ENCODE measurements at regions not wholly inside any gene's neighbourhood (a gene's known extent, or its start where the extent isn't known, plus 50 kb on each side); places are given as distances from the start of the nearest gene placed in this dataset.

DNA sequence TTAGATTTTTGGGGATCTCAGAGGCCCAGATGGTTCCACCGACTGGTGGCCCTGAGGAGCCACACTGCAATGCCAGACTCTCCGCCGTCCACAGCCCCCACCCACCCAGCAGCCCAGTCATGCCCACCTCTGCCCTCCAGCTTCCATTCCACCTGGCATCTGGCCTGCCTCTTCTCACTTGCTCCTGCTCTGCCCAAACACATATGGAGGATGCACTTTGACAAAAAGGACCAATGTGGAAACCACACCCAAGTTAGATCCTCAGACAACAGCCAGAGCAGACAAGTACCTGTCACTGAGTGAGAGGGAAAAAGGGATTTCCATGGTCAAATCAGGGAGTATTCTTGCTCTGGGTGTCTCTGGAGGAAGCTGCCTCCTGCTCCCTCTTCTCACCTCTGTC is 120.6 kb upstream of the NXT1 start:
- DNase-seq = no peak

DNA sequence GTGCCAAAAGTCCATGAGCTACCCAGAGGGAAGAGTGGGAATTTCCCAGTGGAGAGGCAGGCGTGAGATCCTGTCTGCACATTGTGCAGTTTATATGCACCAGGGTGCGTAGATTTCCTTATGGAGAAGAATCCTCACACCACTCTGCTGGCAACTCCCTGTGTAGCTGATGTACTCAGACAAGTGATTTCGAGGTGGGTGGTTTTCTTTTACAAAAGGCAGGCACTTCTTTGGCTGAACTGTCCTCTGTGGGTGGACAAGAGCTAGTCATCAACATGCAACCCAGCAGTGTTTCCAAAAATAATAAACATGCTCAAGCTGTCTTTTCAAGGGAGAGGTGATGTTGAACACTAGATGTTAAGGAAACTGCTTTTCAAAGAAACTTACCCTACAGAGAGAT is 121.7 kb upstream of the NXT1 start:
- no peak for DNase-seq

DNA sequence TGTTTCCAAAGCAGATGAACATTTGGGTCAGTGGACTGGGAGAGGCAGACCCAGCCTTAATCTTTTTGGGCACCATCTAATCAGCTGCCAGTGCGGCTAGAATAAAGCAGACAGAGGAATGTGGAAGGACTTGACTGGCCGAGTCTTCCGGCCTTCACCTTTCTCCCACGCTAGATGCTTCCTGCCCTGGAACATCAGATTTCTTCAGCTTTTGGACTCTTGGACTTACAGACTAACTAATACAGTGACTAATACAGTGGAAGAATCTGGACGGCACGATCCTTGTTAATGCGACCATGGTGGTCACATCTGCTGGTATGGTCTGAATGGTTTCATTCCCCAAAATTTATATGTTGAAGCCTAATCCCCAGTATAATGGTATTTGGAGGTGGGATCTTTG is 122.6 kb upstream of the NXT1 start:
- DNase-seq = no peak

DNA sequence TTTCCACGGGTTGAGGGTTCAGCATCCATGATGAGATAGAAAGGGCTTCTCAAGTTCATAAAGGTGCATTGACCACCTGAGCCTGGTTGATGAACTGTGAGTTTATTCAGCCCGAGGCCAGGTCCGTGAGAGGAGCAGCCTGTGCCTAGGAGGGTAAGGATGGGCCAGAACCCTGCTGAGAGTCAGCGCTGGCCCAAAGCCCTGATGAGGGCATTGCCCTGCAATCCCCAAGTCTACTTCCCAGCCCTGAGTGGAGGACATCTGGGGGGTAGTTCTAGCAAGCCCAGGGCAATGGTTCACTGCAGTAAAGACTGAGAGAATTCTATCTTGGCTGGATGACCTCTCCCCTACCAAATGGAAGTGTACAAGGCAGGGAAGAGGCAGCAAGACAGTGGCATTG is 123.3 kb upstream of the NXT1 start:
- no peak for DNase-seq

DNA sequence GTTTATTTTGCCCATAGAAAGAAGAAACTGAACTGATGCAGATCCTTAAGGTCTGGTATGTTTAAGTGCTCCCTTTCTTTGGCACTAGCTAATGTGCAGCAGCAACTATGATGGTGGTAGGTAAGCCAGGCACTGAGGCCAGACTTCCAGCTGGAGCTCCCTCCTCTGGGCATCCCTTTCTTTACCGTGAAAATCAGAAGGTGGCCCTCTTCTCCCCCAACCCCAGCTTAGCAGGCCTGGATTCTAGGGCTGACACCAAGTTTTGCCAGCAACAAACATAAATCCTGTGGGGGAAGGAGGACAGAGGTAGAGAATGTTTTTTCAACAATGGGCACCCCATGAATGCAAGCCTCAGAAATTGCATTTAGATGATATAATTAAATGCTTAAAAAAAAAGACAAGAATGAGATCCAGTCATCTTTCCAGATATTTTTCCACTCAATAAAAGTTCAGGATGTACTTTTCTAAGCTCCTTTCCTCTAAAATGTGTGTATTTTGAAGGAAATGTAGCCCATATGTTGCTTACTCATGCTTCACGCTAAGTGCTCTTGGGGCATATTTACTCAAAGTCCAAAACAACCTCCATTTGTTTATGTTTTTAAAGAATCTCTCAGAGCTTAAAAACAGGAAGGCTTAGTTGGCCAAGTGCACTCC is 123.9 kb upstream of the NXT1 start:
- no peak for DNase-seq

DNA sequence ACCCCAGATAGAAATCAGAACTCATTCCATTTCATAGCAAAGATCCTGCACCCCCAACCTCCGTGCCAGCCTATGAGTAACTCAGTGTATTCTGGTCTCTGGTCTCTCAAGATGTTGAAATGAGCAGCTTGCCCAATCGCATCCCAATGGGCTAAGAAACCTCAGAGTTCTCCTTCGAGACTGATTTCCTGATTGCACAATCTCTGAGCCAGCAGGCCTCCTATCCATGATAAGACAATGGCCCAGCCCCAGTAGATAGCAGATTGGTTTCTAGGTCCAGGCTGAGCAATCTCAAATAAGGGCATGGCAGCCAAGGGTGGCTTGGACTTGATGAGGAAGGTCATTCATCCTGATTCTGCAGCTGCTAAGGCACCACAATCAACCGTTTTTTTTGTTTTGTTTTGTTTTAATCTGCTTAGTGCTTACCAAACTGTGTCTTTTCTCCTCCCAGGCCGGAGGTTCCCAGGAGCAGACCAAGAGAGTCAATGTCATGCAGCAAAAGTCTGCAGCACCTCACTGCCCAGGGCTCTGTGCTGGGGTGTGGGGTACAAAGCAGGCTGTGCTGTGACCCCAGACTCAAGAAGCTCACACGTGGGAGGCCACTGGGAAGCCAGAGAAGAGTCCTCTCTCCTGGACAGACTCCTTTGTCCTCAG is 125.1 kb upstream of the NXT1 start:
- DNase-seq = no peak

DNA sequence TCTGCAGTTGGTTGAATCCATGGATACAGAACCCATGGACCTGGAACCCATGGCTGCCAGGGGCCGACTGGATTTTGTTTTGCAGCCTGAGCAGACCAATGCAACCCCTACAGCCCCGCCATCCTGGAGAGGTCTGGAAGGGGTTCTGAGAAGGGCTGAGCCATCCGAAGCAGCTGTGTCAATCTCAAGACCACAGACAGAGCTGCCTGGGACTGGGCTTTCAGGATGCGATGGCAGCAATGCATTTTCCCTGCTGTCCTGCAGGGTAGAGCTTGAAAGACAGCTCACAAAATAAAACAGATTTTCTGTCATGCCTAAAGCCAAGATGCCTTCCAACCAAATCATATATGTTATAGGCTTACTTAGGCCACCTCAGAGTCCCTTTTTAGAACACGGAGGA is 125.8 kb upstream of the NXT1 start:
- no peak for DNase-seq

DNA sequence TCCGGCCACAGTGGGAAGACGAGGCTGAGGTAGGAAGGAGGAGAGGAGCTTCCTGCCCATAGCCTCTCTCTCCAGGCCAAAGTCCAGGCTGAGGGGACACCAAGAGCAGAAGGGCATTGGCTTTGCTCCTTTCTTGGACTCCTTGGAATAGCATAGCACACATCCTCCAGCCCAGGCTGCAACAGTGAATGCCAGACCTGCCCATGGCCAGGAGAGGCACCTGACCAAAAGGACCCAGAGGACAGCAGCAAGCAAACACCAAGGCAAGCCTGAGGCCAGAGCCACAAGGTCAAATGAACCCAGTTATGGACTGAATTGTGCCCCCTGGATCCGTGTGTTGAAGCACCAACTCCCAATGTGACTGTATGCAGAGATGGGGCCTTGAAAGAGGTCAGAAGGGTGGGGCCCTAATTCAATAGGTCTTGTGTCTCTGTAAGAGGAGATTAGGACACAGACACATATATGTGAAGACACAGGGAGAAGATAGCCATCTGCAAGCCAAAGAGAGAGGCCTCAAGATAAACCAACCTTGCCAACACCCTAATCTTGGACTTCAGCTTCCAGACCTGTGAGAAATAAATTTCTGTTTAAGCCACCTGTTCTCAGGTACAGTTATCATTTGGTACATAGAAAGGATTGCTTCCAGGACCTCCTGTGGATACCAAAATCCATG is 126.5 kb upstream of the NXT1 start:
- DNase-seq = no peak

DNA sequence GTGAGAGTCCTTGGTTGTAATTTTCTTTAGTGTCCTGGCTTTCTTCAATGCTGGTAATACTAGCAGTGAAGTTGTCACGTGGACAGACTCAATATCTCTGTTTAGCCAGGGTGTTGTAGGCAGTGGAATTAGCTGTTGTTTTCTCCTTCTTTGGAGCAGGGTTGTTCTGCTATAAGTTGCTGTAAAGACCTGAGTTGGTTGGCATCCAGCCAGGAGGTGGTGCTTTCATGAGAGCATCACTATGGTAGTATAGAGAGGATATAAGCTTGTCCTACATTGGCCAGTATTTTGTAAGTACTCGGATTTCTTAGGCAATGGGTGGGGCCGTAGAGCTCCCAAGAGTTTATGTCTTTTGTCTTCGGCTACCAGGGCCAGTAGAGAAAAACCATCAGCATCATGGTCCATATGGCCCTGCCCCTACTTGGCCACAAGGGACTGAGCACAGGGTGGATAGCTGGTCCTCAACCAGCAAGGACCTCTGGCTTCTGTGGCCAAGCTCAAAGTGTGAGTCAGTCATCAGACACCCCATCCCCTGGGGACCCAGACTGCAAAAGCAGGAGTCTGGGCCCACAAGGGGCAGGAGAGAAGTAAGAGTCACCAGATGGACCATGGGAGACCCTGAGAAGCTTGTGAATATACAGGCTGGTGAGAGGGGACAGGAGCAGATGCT is 127.9 kb upstream of the NXT1 start:
- DNase-seq = no peak

DNA sequence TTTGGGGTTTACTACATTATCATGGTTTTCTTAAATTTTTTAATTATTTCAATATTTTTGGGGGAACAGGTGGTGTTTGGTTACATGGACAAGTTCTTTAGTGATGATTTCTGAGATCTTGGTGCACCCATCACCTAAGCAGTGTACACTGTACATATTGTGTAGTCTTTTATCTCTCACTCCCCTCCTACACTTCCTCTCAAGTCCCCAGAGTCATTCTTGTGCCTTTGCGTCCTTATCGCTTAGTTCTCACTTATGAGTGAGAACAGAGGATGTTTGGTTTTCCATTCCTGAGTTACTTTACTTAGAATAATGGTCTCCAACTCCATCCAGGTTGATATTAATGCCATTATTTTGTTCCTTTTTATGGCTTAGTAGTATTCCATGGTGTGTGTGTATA is 130.9 kb upstream of the CD93 start:
- DNase-seq = no peak

DNA sequence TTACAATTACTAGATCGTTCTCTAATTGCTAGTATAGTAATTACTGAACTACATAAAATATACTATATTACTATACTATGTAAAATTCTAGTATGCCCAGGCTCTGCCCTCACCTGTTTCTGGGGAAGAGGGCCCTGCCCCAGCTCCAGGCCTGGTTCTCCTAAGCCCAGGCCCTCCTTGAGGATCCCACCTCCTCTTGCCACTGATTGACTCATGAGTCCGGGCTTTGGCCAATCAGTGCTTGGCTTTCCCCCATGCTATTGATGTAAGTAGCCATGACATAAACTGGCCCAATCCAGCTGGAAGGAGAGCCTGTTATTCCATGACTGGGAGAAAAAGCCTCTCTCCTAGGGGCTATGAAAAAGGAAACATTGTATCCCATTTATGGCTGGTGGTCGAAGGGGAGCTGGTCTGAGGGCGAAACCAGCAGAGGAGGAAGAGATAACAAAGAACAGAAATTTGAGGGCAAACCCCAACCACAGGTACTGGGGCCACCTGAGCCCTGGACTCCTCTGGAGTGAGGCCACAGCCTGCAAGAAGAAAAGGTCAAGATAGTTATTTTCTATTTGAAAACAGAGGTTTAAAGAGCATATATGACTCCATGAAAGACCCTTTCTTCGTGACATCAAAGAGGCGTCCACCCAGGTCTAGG is 129.3 kb upstream of the CD93 start:
- DNase-seq = no peak

DNA sequence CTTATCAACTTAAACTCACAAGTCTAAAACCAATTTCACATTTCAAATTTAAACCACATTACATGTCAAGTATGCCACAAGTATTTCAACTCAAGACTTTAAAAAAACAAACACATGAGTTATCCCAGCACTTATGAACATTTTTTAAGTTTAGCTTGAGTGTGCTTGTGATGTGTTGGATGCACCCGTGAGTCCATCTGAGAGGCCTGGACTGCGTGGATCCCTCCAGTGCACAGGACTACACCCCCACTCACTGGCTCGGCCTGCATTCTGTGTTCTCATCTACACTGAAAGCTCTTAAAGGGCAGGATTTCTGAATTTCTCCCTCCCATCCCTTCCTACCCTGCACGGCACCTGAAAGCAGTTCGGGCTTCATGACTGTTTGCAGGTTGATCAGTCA is 128.8 kb upstream of the CD93 start:
- no peak for DNase-seq

DNA sequence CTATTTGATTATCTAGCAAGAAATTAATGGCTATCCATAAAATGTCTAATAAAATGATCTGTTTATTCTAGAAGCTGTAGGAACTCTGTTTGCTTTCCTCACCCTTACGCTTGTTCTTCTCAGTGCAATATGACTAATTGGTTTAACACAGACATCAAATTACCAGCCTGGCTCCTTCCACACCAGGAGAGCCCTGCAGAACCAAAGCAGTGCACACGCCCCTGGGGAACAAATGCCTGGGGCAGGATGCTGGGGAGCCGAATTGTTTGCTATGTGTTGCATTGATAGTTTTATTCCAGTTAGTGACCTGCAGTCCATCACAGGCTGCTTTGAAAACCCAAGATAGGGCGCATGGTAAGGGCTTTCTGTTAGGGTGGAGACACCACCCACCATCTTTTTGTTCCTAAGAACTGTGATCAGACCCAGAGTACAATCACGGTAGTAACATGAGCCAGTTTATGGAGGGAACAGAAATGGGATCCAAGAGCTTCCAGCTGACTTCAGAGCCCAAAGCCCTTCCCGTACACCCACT is 126.4 kb upstream of the CD93 start:
- no peak for DNase-seq

DNA sequence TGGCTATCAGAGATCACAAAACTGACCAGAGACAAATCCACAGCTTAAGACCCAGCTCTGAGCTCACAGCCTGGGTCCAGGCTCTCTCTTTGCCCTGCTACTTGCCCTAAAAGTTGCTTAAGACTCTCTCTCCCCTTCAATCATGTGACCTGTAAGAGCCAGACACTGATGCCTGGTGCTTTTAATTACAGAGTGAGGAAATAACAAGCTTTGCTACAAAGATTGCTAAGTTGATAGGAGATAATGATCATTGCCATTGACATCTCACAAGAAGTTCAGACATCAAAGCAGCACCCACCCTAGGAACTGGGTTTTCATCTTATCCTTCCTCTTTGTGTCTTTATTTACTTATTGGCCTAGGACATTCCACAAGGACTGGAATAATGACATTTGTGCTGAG is 125.9 kb upstream of the CD93 start:
- DNase-seq = no peak

DNA sequence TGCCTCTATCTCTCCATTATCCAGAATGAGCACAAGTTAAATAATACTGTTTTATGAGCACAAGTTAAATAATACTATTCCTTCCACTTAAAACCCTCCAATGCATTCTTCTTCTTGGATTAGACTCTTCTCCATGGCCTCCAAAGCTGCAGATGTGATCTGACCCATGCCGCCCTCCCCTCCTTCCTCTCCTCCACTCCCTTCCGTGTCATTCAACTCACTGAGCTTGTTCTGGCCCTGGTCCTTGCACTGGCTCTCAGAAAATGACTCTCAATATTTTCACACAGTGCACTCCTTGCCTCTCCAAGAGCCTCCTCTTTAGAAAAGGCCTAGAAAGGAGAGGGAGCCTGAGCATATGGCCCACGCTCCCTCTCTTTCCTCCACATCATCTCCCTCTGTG is 125.0 kb upstream of the CD93 start:
- DNase-seq = no peak

DNA sequence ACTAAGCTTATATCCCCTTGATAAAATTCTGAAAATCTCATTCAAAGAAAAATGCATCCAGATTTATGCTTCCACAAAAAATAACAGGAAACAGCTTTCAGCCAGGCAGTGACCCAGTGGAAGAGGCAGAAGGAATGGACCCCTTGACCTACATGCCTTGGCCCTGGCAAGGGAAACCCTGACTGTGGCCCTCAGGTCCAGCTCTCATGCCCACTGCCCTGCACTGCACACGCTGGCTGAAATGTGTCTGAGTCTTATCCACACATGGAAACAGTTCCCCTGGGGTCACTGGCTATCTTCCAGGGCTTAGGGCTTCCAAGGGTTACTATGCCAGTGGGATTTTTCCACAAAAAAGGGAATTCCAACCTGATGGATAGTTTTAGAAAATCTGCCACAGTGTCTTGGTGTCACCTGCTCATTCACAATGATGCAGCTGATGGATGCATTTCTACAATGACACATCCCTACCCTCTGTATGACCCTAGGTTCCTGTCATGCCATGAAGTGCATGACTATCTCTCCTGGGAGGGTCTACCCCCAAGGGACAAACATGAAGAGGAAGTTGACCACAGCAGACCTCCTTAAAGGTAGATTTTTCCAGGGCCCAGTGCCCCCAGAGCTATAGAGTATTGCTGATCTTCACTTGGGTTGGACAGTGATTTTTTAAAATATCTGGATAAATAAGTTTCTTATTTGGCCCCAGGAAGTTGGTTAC is 121.9 kb upstream of the CD93 start:
- no peak for DNase-seq

DNA sequence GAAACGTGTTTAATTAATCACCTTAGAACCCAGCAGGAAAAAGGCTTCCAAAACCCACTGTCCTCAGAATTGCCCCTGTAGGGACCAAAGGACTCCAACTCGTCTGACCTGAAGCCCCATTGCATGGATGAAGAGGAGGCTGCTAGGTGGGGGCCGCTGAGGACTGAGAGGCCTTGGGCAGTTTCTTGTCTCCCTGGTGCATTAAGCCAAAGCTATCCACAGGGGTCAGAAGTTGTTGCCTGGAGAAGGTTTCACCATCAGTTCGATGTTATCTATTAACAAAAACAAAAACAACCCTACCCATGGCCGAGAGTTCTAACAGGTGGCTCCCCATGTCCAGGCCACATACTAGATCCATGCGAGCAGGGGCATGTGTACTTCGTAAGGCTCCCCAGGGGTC is 120.9 kb upstream of the CD93 start:
- no peak for DNase-seq

DNA sequence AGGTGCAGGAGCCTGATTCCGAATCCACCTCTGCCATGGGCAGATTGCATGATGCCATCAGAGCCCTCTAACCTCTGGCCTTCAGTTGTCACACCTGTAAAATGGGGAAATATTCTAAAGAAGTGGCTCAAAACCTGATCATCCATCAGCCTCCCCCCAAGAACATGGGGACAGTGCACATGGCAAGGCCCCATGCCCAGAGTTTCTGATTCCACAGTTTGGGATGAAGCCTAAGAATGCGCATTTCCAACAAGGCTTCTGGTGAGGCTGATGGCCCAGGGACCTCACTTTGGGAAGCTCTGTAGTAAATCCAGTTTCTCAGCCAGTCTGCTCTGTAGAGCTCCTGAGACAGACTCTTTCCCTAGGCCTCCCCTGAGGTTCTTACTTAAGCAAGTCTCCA is 119.9 kb upstream of the CD93 start:
- DNase-seq = no peak

DNA sequence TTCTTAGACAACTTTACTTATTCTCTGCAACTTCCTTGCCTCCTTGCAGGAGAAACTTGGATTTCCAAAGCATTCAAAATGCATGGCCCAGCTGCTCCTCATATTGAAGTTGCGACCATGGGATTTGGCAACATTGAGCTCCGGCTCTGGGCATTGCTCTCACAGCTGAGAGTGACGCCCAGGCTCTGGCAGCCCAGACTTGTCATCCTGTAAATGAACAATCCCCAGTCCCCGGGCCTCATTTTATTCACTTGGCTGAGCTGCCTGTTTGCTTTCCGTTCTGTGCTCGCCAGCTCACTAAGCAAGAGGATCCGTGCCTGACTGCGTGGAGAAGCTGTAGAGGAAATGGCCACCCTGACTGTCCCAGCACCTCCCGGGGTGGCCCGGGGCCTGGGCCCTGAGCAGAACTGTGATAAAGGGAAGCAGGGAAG is 119.5 kb upstream of the CD93 start:
- DNase-seq = no peak

DNA sequence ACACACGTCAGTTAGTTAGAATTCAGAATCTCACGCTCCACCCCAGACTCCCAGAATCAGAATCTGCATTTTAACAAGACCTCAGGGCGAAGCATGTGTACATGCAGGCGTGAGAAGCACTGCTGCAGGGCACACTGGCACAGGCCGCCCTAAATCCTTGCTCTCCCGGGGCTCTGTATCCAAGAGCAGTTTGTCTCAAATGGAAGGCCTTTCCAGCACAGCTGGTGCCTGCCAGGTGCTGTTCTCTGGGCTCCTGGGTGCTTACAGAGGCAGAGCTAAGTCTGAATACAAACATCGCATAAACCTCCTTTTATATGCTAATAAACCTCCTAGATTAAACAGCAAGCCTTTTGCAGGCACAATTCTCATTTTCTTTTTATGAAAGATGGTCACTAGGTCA is 119.1 kb upstream of the CD93 start:
- no peak for DNase-seq

DNA sequence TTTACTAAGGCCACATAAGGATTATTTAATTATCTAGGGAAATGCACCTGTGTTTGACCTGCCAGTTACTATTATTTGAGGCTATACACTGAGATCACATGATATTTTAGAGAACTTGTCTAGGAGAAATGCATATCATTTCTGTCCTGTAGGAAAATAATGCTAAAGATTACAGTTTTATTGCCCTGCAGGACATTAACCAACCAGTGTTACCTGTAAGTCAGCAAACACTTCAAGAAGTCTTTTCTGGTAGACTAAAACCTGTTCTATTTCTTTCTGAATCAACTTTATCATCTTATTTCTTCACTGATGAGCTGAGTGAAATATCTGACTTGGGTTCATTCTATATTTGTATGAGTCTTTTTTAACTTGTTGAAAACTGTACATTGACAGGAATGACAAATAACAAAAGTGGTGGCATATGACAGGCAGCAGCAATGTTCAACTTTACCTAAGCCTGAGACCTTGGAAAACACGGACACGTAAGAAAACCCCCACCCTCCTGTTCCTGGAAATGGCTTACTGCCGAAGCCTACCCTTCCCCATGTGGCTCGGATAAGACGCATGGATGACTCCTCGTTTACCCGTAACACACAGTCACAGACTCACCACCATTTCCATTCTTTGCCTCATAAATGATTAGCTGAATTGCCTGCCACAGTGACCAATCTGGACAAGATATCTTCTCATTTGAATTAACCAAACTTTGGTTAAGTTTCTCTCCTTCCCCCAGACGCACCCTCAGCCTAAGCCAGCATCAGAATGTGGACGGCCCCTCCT is 118.0 kb upstream of the CD93 start:
- no peak for DNase-seq

DNA sequence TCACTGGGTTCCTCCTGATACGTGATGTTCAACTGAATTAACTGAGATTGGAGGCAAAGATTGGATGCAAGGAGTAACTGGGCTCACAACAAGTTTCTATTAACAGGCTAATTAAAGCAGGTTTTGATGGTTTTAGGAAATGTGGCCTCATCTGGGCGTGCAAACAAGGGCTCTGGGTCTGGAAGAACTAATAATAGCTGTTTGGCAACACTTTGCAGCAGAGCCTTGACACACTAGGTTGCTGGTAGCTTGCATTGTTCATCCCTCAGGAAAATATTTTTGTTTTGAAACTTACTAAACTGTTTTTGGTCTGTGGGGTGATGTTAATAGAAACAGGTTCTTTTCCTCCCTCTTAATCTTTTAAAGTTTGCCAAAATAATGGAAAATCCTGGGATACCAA is 117.2 kb upstream of the CD93 start:
- DNase-seq = no peak
